ENCODE measurements at regions not wholly inside any gene's neighbourhood (a gene's known extent, or its start where the extent isn't known, plus 50 kb on each side); places are given as distances from the start of the nearest gene placed in this dataset.
A peak's percentile ranks its signal among the peaks of the same experiment; 100 is the strongest.

DNA sequence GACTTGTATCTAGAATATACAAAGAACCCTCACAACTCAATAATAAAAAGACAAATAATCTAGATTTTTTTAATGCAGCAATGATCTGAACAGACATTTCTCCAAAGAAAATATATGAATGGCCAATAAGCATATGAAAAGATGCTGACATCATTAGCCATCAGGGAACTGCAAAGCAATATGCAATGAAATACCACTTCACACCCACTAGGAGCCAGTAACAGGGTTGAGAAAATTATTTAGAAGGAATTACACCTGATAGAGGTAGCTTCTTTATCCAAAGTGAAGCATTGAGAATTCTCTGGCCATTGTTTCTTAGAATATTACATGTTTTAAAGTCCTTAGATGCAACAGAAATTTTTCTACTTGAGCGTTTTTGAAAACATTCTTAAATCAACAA is 316.9 kb downstream of the KCNN2 start:
- DNase-seq (ENCODE audit: low read depth in 3 of 3, low spot score in 2 of 3): no peak

DNA sequence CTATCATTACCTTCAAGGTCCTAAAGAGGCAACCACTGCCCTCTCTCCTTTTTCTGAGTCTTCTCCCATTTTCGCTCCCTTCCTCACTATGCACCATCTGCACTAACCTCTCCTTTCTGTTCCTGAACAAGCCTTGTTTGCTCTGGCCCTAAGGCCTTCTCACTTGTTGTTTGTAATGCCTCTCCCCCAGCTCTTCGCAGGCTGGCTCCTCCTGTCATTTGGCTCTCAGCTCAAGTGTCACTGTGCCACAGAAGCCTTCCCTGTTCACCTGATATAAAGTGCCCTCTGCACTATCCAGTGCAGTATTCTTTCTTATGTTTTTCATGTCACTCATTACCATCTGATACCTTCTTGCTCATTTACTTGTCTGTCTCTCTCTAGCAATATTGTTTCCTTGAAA is 303.7 kb downstream of the KCNN2 start:
- DNase-seq (ENCODE audit: low read depth in 3 of 3, low spot score in 2 of 3): no peak

DNA sequence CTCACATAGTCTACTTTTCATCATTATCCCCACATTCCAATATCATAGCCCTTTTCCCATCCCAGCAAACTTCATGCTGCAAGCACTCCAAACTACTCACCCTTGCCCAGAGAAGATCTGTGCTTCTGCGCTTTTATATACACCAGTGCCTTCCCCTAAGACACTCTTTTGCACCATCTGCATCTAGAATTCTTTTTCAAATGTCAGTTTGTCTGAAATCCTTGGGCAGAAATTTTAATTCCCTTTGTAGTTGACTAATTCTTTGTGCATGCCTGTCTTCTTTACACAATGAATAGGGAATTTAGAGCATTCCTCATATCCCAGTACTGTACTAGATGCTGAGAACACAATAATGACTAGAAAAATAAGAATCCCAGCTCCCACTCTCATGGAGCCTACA is 298.9 kb downstream of the KCNN2 start:
- DNase-seq (ENCODE audit: low read depth in 3 of 3, low spot score in 2 of 3): no peak

DNA sequence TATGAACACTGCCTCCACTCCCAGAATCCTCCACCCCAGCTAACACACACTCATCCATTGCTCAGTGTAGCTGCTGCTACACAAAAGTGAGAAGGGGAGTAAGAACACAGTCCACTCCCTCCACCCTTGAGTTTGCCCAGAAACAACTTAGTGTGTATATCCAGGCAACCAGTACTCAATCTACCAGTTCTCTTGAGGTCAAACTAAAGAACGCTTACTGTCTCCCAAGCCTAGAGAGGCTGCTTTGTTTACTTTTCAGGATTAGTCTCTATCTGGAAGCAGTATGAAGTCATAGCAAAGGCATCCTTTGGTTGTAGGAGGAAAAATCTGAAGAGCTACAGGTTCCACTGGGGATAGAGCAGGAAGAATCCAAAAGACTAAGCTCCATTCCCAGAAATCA is 296.3 kb downstream of the KCNN2 start:
- no peak for DNase-seq (ENCODE audit: low read depth in 3 of 3, low spot score in 2 of 3)

DNA sequence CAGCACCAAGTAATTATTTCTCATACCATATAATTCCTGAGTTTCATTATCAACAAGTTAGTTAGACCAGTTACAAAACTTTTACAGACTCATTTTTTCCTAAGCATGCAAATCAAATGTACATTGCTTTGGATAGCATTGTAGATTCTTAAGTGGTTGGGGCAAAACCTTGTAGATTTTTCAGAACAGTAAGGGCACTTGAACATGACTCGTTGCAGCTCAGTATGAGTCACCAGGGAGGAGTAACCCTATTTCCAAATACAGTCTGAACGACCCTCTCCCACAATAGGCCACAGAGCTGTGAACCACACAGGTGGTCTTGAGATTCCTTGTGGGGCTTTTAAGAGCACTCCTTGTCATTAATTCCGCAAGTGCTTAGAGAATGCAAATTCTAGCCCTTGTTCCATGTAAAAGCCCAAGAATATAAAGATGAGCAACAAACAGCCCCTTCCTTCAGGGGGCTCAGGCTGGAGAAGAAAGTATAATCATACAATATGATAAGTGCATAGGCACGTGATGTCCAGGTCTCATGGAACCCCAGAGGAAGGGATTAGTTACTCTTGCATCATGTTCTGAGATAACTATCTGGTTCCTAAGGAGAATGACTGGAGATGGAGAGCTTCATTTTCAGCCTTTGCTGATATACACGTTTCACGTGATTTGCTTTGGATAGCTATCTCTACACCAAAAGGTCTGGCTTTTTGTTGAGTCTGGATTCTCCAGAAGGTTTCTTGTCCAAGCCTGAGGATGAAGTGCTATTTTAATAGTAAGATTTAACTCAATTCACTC is 295.7 kb downstream of the KCNN2 start:
- DNase-seq (ENCODE audit: low read depth in 3 of 3, low spot score in 2 of 3): no peak

DNA sequence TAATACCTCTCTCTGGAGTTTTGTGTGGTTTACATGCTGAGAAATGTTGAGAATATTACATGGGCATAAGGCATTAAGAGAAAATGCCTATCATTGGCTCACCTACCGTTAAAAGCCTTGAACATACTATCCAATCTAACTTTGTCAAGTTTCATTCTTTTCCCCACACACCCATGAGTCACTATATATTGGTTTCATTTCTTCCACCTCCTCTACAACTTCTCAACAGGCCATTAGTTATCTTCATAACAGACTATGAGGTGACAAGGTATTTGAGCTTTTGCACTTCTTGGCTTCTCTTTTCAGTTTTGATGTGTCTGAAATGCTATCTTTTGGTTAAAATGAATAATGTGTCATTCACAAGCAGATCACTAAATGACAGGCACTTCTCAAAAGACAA is 288.0 kb downstream of the KCNN2 start:
- no peak for DNase-seq (ENCODE audit: low read depth in 3 of 3, low spot score in 2 of 3)

DNA sequence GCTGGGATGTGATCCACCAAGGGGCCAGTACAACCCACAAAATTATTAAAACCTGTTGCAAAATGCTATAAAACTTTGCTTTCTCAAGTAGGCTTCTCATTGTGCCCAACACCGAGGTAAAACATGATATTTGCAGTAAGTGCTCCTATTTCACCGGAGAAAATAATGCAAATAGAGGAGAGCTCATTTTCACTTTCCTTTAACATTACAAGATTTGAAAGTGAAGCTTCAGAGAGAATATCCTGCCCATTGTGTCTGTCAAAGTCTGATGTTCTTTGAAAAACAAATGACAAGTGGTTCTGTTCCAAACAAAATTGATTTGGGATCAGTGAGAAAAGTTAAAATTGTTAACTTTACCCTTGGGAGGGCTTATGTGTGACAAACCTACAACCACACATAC is 287.1 kb downstream of the KCNN2 start:
- no peak for DNase-seq (ENCODE audit: low read depth in 3 of 3, low spot score in 2 of 3)

DNA sequence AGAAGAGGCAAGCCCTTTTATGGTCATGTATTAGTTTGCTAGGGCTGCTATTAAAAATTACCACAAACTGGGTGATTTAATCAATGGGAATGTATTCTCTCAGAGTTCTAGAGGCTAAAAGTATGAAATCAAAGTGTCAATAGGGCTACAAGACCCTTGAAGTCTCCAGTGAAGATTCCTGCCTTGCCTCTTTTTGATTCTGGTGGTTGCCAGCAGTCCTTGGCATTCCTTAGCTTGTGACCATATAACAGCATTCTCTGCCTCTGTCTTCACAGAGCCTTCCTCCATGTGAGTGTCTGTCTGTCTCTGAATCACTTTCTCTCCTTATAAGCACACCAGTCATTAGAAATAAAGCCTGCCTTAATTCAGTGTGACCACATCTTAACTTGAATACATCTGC is 282.7 kb downstream of the KCNN2 start:
- DNase-seq (ENCODE audit: low read depth in 3 of 3, low spot score in 2 of 3): no peak

DNA sequence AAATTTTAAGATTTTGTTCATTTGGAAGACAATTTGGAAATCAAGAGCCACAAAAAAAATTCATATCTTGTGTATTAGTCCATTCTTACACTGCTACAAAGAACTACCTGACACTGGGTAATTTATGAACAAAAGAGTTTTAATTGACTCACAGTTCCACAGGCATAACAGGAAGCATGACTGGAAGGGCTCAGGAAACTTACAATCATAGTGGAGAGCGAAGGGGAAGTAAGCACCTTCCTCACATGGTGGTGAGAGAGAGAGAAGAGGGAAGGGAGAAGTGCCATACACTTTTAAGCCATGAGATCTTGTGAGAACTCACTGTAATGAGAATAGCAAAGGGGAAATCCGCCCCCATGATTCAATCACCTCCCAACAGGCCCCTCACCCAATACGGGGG is 274.4 kb downstream of the KCNN2 start:
- DNase-seq (ENCODE audit: low read depth in 3 of 3, low spot score in 2 of 3): no peak

DNA sequence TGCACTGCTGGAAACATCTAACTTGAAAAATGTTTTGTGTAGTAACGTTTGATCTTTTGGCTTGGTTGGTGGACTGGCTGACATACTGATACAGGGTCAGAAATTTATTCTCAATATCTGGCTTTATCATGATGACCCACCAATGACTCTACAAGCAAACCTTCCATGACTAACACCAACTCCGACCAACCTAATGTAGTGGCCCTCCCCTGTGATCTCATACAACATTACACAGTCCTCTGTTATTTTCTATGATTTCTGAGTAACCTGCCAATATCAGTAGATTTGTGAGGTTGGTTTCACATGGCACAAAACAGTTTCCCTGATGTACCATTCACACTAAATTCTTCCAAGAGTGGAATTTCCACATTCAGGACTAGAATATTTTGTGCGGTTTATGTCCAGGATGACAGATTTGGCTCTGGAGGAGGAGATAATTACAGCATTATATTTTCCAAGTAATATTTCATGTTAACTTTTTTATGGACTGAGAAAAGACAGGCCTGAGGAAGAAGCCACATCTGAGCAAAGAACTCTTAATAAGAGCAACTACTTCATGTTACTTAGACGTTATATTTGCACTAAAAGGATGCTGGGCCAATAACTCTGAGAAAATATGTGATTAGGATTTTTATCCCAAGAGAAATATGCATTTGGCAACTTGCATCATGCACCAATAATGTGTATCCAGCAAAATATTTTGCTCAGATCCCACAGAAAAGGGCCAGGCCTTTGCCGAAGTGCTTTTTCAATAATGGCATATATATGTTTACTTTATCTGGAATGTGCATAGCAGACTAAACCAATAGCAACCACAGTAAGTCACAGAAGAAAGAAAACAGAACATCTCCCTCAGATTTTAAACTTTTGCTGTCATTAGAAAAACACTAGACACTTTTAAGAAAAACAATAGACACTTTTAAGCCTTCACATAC is 273.4 kb downstream of the KCNN2 start:
- DNase-seq (ENCODE audit: low read depth in 3 of 3, low spot score in 2 of 3): no peak

DNA sequence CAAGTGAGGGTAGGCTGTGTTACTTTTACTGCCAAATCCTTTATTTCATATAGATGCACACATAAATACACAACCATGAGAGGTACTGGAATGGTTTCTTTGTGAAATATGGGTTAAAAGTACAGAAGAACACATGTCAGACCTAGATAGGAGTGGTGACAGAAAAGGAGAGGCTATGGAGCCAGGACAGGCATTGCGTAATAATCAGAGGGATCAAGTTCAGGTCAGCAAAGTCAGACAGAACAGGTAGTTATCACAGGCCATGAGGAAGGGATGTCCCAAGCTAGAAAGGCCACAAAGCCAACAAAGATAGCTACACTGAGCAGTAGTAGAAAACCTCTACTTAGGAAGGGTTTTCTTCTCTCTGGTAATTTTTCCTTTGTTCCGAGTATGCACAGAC is 272.6 kb downstream of the KCNN2 start:
- no peak for DNase-seq (ENCODE audit: low read depth in 3 of 3, low spot score in 2 of 3)

DNA sequence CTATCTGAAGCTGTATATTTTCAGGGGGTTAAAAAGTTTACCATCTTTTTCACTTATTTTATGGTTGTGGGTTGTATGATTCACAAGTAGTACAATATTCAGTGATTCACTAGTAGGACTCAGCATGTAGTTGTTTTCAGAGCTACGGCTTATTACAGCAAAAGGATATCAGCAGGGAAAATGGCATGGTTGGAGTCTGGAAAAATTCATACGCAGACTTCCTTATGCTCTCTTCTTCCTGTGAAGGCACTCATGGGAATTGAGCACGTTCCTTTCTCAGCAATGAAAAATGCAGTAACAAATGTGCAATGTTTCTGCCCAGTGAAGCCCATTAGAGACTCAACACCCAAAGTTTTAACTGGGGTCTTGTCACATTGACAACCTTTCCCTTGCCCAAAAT is 250.5 kb downstream of the KCNN2 start:
- no peak for DNase-seq (ENCODE audit: low read depth in 3 of 3, low spot score in 2 of 3)

DNA sequence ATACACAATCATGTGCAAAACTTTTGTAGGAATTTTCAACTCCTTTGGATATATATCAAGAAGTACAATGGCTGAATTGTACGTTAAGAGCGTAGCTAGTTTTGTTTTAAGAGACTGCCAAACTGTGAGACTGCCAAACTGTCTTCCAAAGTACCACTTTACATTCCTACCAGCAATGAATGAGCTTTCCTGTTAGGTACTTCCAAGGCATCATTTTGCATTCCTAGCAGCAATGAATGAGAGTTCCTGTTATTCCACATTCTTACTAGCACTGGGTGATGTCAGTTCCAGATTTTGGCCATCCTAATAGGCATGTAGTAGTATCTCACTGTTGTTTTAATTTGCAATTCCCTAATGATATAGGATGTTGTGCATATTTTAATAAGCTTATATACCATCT is 219.3 kb downstream of the KCNN2 start:
- DNase-seq (ENCODE audit: low read depth in 3 of 3, low spot score in 2 of 3): no peak

DNA sequence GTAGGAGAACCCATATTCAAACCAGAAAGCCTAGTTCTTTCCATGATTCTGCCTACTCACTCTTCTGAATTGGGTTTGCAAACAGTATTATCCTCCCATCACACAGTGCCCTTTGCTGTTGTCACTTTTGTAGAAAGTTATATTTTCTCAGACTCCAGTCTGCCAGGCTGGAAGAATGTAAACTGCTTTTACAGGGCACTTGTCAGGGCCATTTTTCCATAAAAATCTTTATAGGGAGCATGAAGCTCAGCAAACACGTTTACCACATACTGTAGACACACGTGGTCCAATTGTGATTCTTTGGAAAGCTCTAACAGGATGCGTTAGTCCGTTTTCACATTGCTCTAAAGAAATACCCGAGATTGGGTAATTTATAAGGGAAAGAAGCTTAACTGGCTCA is 204.0 kb downstream of the KCNN2 start:
- DNase-seq (ENCODE audit: low read depth in 3 of 3, low spot score in 2 of 3): no peak

DNA sequence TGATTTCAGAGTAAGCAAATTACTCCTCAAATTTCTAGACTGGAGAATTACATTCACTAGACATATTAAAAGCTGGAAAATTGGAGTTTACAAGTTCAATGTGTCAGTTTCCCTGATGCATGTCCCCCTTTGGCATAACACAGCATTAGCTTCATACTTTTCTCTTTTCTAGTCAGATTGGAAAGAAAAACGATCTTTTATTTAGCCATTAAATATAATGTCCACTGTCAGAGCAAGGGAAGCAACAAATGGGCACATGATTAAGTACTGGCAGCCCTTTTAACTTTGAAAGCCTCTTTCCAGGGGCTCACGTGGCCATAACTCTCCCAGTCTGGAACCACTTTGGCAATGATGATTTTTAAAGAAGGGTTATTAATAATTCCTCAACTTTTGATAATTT is 203.3 kb downstream of the KCNN2 start:
- peak in 1 of 3 donors; percentile 10 for DNase-seq (ENCODE audit: low read depth in 3 of 3, low spot score in 2 of 3)

DNA sequence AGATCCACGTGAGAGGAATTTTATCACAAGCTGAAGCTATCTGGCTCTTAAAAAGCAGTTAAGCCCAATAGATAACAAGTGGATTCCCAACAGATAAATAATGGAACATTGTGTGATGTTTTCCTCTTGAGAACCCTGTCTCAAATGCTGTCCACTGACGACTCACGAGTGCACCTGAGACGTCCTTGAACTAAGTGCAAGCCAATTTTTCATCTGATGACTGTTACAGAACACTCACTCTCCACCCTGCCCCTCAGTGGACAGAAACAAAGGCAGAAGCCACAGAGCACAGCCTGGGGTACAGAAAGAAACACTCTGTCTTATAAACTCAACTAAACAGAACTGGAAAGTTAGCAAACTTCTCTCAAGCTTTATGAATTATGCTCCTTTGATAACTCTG is 199.5 kb downstream of the KCNN2 start:
- no peak for DNase-seq (ENCODE audit: low read depth in 3 of 3, low spot score in 2 of 3)

Measured in right renal cortex interstitium (tissue), 3 donors.